Left kidney (tissue), 1 donor: ENCODE measurements at regions not wholly inside any gene's neighbourhood (a gene's known extent, or its start where the extent isn't known, plus 50 kb on each side); places are given as distances from the start of the nearest gene placed in this dataset.

Source experiments
- DNase-seq: peaks from one replicate; pipeline ENCODE4 v3.0.0-alpha.2; 2013

GRCh38 chr2:219902891-219903552 is 275.6 kb downstream of the SLC4A3 start:
- DNase-seq = no peak

- no peak for DNase-seq
These were observed 278.2 kb downstream of the SLC4A3 start for GRCh38 chr2:219905640-219906039.

- DNase-seq = no peak
These were observed 278.9 kb downstream of the SLC4A3 start for GRCh38 chr2:219906114-219907010.

- no peak for DNase-seq
These were observed 279.6 kb downstream of the SLC4A3 start for GRCh38 chr2:219907011-219907365.

GRCh38 chr2:219908538-219908937 is 281.1 kb downstream of the SLC4A3 start:
- DNase-seq = no peak

- DNase-seq = no peak
These were observed 284.1 kb downstream of the SLC4A3 start for GRCh38 chr2:219911541-219911940.

- peak; percentile 66 for DNase-seq
These were observed 285.1 kb downstream of the SLC4A3 start for GRCh38 chr2:219912491-219912921.

GRCh38 chr2:219914577-219914976 is 287.1 kb downstream of the SLC4A3 start:
- DNase-seq = no peak

GRCh38 chr2:219916281-219916680 is 288.9 kb downstream of the SLC4A3 start:
- DNase-seq = no peak

GRCh38 chr2:219916726-219917440 is 289.5 kb downstream of the SLC4A3 start:
- no peak for DNase-seq

GRCh38 chr2:219918254-219918653 is 290.8 kb downstream of the SLC4A3 start:
- DNase-seq = no peak

- no peak for DNase-seq
These were observed 291.5 kb downstream of the SLC4A3 start for GRCh38 chr2:219918944-219919343.

- no peak for DNase-seq
These were observed 292.1 kb downstream of the SLC4A3 start for GRCh38 chr2:219919506-219919905.

- no peak for DNase-seq
These were observed 302.4 kb downstream of the SLC4A3 start for GRCh38 chr2:219929835-219930234.

- DNase-seq = no peak
These were observed 312.2 kb downstream of the SLC4A3 start for GRCh38 chr2:219939647-219940046.

GRCh38 chr2:219944866-219945265 is 317.4 kb downstream of the SLC4A3 start:
- DNase-seq = no peak

GRCh38 chr2:219946021-219946420 is 318.6 kb downstream of the SLC4A3 start:
- DNase-seq = no peak

- no peak for DNase-seq
These were observed 319.1 kb downstream of the SLC4A3 start for GRCh38 chr2:219946529-219946928.

GRCh38 chr2:219947575-219947974 is 320.1 kb downstream of the SLC4A3 start:
- DNase-seq = no peak

- DNase-seq = no peak
These were observed 321.6 kb downstream of the SLC4A3 start for GRCh38 chr2:219949053-219949452.

- DNase-seq = no peak
These were observed 323.7 kb downstream of the SLC4A3 start for GRCh38 chr2:219951099-219951498.

- DNase-seq = no peak
These were observed 326.9 kb downstream of the SLC4A3 start for GRCh38 chr2:219954331-219954730.

- DNase-seq = no peak
These were observed 330.4 kb downstream of the SLC4A3 start for GRCh38 chr2:219957820-219958219.
